ENCODE measurements at regions not wholly inside any gene's neighbourhood (a gene's known extent, or its start where the extent isn't known, plus 50 kb on each side); places are given as distances from the start of the nearest gene placed in this dataset.
A peak's percentile ranks its signal among the peaks of the same experiment; 100 is the strongest.

DNA sequence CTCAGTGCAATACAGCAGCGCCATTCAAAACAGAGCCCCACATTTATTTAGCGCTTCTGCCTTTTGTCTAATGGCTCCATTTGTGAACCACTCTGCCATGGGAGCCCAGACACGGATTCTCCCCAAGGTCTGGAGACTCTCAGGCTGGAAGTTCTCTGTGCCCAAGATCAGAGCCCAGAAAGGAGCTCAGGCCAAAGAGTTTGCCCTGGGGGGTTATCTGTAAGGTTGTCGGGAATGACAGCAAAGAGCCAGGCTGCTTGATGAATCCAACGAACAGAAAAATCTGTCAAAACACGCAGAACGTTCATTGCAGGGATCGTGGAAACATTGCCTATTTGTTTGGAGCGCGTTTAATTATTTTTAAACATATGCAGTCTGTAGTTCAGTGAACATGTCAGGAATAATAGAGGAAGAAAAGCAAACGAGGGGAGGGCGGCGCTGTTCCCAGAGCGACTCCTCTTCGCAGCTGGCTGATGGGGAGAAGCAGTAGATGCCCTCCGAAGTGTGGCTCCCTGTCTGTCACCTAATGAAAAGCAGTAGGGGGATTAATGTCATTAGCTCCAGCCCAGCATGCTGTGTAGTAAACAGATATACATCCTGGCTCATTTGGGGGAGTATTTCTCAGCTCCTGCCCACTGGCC is 464.9 kb upstream of the MPDZ start:
- DNase-seq: no peak

DNA sequence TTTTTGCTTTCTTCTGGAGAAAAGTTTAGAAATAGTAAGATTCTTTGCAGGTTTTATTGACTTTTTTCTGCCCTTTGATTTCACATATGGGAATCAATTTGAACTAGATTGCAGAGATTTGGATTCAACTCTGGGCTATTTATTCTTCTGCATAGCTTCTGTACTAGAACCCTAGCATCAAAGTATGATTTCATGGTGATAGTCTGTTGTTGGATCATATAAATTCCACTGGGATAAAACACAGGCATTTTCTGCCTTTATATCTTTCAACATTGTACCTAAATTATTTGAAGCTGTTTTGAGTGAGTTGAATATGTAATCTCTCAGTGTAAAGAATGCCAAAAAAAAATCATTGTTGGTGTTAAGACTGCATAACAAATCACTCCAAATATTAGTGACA is 458.4 kb upstream of the MPDZ start:
- DNase-seq: no peak

- no peak for DNase-seq
These were observed 455.7 kb upstream of the MPDZ start for GRCh38 chr9:13735181-13735580.

DNA sequence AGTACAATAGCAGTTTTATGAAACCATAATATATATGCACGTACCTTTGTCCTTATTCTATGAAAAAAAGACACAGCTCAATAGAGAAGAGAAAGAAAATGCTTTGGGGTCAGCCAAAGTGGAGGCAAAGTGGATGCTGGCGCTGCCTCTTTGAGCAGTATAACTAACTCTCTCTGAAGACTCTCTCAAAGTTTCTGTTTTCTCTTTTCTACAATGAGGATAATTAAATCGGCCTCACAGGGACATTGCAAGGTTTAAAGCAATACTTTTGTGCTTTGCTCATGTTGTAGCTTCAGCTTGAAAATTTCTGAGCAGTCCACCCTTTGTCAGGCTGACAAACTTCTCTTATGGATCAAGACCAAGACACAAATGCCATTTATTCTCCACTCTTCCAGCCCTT is 455.1 kb upstream of the MPDZ start:
- DNase-seq: no peak

DNA sequence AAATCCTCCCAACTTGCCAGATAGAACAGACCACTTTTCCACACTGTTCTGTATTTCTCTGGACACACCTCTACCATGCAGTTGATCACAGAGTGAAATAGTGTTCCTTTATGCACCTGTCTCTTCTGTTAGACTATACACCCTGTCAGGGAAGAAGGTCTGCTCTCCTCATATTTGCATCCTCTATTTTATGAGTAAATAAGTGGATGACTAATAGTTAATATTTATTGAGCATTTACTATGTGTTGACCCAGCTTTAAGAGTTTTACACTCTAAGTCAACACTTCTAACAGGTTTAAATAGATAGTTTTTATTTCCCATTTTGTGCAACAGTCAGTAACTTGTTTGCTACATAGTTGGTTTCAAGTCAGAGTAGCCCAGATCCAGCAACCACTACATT is 452.8 kb upstream of the MPDZ start:
- DNase-seq: no peak

DNA sequence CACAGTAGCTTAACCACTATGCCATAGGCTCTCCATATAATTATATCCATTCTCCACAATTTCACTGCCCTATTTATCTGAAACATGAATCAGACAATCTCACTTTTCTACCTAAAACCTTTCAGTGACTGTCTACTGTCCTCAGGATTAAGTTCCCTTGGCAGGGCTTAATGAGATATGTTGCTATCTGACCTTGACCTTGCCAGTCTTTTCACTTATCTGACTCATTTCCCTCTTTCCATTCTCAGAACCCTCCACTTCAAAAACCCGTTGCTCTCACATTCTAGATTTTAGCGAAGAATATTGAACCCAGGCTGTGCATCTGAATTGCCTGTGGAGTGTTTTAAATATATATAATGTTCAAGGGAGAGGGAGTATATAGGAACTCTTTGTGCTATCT is 452.1 kb upstream of the MPDZ start:
- no peak for DNase-seq

GRCh38 chr9:13729955-13730354 is 450.5 kb upstream of the MPDZ start:
- no peak for DNase-seq

DNA sequence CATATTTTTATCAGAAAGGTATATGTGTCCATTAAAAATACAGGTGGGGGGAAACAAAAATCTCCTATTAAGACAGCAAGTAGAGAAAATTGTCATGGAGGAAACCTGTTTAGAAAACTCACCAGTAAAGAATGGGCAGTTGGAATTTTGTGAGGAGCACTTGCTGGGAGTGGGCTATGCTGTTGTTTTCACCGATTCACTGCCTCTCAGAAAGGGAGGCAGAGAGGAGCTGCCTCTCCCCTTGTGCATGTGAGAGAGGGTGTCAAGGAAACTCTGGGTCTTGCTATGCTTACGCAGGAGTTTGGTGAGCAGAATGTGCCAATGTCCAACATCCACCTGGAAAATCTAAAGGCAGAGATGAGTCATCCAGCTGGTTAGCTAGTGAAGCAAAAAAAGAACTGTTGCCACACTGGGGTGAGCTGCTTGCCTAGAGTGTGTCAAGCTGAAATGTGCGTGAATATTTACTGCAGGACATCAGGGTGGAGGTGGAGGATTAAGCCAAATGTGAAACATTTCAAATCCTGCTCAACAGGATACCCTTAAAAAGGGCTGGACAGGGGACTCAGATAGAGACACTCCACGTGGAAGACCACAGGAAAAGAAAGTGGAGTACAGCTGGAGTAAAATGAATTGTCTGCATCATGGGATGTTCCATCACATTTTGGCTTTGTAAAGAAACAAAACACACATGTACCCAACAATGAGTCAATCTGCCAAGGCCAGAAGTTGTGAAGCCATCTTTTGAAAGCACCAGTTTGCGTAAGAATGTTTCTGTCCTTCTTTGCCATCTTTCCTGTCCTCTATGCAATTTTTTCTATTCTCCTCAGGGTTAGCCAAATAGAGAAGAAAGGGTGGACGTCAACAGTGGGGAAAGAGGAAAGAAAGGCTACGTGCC is 449.7 kb upstream of the MPDZ start:
- DNase-seq: no peak

DNA sequence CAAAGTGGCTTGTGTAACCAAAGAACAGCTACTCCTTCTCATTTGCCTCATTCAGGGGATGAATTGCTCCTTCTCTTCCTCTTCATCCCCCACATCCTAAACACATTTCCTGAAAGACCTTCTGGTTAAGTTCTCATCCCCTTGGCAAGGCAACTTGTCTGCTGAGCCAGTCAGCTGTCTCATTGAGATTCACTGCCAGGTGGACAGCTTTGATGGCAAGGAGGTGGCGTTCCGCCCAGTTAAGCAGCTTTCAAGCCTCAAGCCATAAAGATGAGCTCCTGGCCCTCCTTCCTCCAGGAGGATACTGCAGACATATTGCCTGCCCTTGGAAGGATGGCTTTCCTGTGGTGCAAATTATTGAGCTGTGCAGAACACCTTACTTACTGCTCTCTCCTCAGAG is 448.6 kb upstream of the MPDZ start:
- peak; percentile 92 for DNase-seq

- DNase-seq: no peak
These were observed 447.3 kb upstream of the MPDZ start for GRCh38 chr9:13726746-13727145.

- DNase-seq: no peak
These were observed 446.0 kb upstream of the MPDZ start for GRCh38 chr9:13725516-13725915.

DNA sequence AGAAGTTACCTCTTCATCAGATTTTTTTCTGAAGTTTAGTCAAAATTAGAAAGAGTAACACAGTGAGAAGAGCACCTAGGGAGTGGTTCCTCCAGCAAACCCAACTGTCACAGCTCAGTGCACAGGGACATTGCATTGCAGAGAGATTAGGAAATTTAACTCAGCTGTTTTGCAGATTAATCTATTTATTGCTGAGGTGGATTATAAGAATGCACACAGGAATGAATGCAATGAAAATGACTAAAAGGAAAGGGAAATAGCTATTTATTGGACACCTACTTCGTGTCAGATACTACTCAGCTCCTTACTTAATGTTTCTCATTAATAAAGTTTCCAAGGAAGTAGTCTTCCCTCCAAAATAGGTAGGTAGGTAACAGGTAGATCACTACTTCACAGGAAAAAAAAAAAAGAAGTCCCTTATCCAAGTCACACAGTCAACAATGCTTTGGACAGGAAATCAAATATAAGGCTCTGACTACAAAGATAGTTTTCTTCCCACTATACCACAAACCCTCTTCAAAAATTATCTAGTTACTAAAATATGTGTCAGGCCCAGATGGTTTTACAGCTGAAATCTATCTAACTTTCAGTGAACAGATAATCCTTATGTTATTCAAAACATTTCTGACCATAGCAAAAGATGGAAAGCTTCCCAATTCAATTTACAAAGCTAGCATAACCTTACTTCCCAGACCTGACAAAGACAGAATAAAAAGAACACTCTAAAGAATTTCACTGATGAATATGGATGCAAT is 442.2 kb upstream of the MPDZ start:
- DNase-seq: no peak

GRCh38 chr9:13719981-13720676 is 440.6 kb upstream of the MPDZ start:
- DNase-seq: no peak

DNA sequence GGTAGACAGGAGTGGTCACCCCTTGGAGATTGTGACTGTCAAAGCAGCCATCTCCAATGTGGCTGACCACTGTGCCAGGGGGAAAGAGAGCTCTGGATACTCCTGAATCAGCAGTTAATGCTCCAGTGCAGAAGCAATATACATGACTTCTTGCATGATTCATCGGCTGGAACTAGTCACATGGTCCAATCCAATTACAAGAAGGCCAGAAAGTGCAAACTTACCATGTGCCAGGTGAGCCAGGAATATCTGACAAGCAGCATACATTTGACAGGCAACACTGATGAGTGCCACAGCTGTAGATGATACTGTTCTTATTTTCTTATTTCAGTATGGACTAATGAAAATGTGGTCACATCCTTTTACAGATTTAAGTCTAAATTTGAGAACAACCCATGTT is 440.0 kb upstream of the MPDZ start:
- no peak for DNase-seq

GRCh38 chr9:13718539-13718938 is 439.0 kb upstream of the MPDZ start:
- DNase-seq: no peak

- no peak for DNase-seq
These were observed 438.6 kb upstream of the MPDZ start for GRCh38 chr9:13718086-13718485.

DNA sequence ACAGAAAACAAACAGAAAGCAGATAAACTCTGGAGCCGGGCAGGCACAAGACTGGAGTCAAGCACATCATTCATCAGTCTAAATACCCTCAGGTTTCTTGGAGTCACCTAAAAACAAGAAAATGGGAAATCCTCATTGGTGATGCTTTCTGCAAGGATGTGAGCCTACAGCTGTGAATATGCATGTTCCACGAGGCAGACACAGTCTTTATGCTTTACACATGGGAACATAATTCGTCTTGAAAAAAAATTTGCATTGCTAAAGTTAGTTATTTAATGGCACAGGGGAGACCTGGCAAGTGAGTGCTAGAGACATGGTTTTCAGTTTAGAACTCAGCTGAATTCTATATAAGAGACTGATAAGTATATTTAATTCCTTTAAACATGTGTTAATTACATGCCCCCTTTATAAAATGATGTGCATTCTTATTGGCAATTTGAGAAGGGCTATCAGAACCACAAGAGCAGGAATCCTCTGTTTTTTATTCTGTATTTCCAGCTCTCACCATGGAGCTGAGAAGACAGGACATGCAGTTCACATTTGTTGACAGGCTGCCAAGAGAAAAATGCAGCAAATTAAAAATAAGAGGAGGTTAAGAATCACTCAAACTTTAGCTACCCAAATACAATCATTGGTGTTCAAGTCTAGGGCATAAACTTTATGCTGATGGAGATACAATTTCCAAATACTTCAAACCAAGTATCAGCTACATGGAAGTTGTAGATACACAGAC is 438.0 kb upstream of the MPDZ start:
- DNase-seq: peak; percentile 18

GRCh38 chr9:13716601-13717321 is 437.3 kb upstream of the MPDZ start:
- DNase-seq: no peak

DNA sequence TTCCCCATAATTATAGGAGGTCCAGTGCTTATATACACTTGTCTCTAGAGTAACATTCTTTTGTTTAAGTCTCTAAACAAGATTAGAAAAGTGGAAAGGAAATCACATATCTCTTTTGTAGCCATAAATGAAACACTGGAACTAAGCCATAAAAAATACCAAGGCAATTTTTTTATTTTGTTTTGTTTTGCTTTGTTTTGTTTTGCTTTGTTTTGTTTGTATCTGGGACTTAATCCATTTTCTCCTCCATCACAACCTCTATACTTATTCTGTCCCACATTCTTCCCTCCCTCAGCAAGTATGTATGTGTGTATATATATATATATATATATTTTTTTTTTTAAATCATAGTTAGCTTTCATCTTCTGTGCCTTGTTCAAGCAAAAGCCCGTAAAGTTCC is 436.6 kb upstream of the MPDZ start:
- no peak for DNase-seq

GRCh38 chr9:13715430-13715829 is 435.9 kb upstream of the MPDZ start:
- no peak for DNase-seq
